Frontal cortex (tissue), 3 donors: ENCODE measurements at regions not wholly inside any gene's neighbourhood (a gene's known extent, or its start where the extent isn't known, plus 50 kb on each side); places are given as distances from the start of the nearest gene placed in this dataset.

ENCODE experiments used
- DNase-seq, 2 donors: peaks; one replicate each; pipeline ENCODE4 v3.0.0; 2012; ENCODE audit warnings: low spot score in 2 of 2
- FAIRE-seq: peaks from 2 replicates; lab custom pipeline; 2012; peaks lifted over from hg19 to GRCh38; lab: Jason Lieb, UNC
- donor health status: control.
- donor health status: control.
- donor health status: control.

- FAIRE-seq (no peak), DNase-seq (no peak)
Measured at GRCh38 chr1:95941121-95941798, 707.2 kb downstream of the RWDD3 start.

GRCh38 chr1:95948023-95948422 lies 714.0 kb downstream of the RWDD3 start:
- no peak for DNase-seq

GRCh38 chr1:95951371-95952102 lies 717.5 kb downstream of the RWDD3 start:
- FAIRE-seq, result no peak
- no peak for DNase-seq

More at GRCh38 chr1:95948023-95948422, 714.0 kb downstream of the RWDD3 start:
- no peak for FAIRE-seq

GRCh38 chr1:95953015-95953414 lies 719.0 kb downstream of the RWDD3 start:
- FAIRE-seq (no peak), DNase-seq (peak in 1 of 2 donors; percentile 8)

- no peak for FAIRE-seq
- no peak for DNase-seq
Measured at GRCh38 chr1:95954585-95954984, 720.6 kb downstream of the RWDD3 start.

GRCh38 chr1:95956215-95956614 lies 722.2 kb downstream of the RWDD3 start:
- DNase-seq (no peak), FAIRE-seq (no peak)

- FAIRE-seq, result no peak
- DNase-seq, result no peak
Measured at GRCh38 chr1:95957748-95958147, 723.7 kb downstream of the RWDD3 start.

- no peak for DNase-seq
- no peak for FAIRE-seq
Measured at GRCh38 chr1:95966866-95967265, 732.9 kb downstream of the RWDD3 start.

GRCh38 chr1:95974586-95974985 lies 740.6 kb downstream of the RWDD3 start:
- FAIRE-seq, result no peak
- DNase-seq, result no peak

- FAIRE-seq (no peak), DNase-seq (no peak)
Measured at GRCh38 chr1:95982711-95983110, 738.9 kb upstream of the PTBP2 start.

- DNase-seq (no peak), FAIRE-seq (no peak)
Measured at GRCh38 chr1:95983831-95984230, 737.8 kb upstream of the PTBP2 start.

- DNase-seq (no peak), FAIRE-seq (no peak)
Measured at GRCh38 chr1:95984798-95985374, 736.7 kb upstream of the PTBP2 start.

GRCh38 chr1:95990033-95990432 lies 731.6 kb upstream of the PTBP2 start:
- FAIRE-seq, result no peak
- DNase-seq, result no peak

GRCh38 chr1:95991787-95992520 lies 729.6 kb upstream of the PTBP2 start:
- DNase-seq (no peak), FAIRE-seq (no peak)

- no peak for FAIRE-seq
Measured at GRCh38 chr1:95994643-95995042, 726.9 kb upstream of the PTBP2 start.

GRCh38 chr1:96002201-96002600 lies 719.4 kb upstream of the PTBP2 start:
- FAIRE-seq, result no peak
- no peak for DNase-seq

More at GRCh38 chr1:95994643-95995042, 726.9 kb upstream of the PTBP2 start:
- no peak for DNase-seq

GRCh38 chr1:96002969-96003964 lies 718.3 kb upstream of the PTBP2 start:
- FAIRE-seq (no peak), DNase-seq (no peak)

GRCh38 chr1:96009831-96010434 lies 711.7 kb upstream of the PTBP2 start:
- DNase-seq (no peak), FAIRE-seq (no peak)

GRCh38 chr1:96011606-96012005 lies 710.0 kb upstream of the PTBP2 start:
- FAIRE-seq (no peak), DNase-seq (no peak)
